LoVo (cell line): ENCODE measurements at regions not wholly inside any gene's neighbourhood (a gene's known extent, or its start where the extent isn't known, plus 50 kb on each side); places are given as distances from the start of the nearest gene placed in this dataset.
"Not testable (repeated sequence)": the region's sequence is repeated elsewhere in the genome, so short reads cannot be mapped to it uniquely, and the experiment has no call there.

Experiments used
- DNase-seq: peaks from one replicate; pipeline ENCODE4 v3.0.0-alpha.2; 2016; ENCODE audit warnings: low spot score

- DNase-seq = no peak
These were observed 624.8 kb upstream of the PTCHD4 start for GRCh38 chr6:48735846-48736245.

GRCh38 chr6:48733581-48733980 lies 622.6 kb upstream of the PTCHD4 start:
- no peak for DNase-seq

- no peak for DNase-seq
These were observed 603.7 kb upstream of the PTCHD4 start for GRCh38 chr6:48714699-48715098.

- DNase-seq = no peak
These were observed 603.3 kb upstream of the PTCHD4 start for GRCh38 chr6:48714250-48714649.

- no peak for DNase-seq
These were observed 602.6 kb upstream of the PTCHD4 start for GRCh38 chr6:48713612-48714011.

- DNase-seq = no peak
These were observed 595.3 kb upstream of the PTCHD4 start for GRCh38 chr6:48706310-48706709.

GRCh38 chr6:48701572-48701971 lies 590.6 kb upstream of the PTCHD4 start:
- no peak for DNase-seq

GRCh38 chr6:48695872-48696271 lies 584.9 kb upstream of the PTCHD4 start:
- no peak for DNase-seq

GRCh38 chr6:48691420-48691819 lies 580.4 kb upstream of the PTCHD4 start:
- DNase-seq = no peak

GRCh38 chr6:48689498-48689897 lies 578.5 kb upstream of the PTCHD4 start:
- DNase-seq = no peak

- DNase-seq = no peak
These were observed 567.4 kb upstream of the PTCHD4 start for GRCh38 chr6:48678390-48678789.

GRCh38 chr6:48671505-48671904 lies 560.5 kb upstream of the PTCHD4 start:
- no peak for DNase-seq

- DNase-seq = no peak
These were observed 559.5 kb upstream of the PTCHD4 start for GRCh38 chr6:48670546-48670945.

- no peak for DNase-seq
These were observed 556.8 kb upstream of the PTCHD4 start for GRCh38 chr6:48667797-48668196.

GRCh38 chr6:48664826-48665225 lies 553.8 kb upstream of the PTCHD4 start:
- no peak for DNase-seq

- no peak for DNase-seq
These were observed 547.9 kb upstream of the PTCHD4 start for GRCh38 chr6:48658915-48659314.

- DNase-seq = no peak
These were observed 530.5 kb upstream of the PTCHD4 start for GRCh38 chr6:48641544-48641943.

- DNase-seq = not testable (repeated sequence)
These were observed 527.8 kb upstream of the PTCHD4 start for GRCh38 chr6:48638796-48639195.

GRCh38 chr6:48630511-48630910 lies 519.5 kb upstream of the PTCHD4 start:
- DNase-seq = no peak

- DNase-seq = no peak
These were observed 517.3 kb upstream of the PTCHD4 start for GRCh38 chr6:48628316-48628715.

- no peak for DNase-seq
These were observed 515.4 kb upstream of the PTCHD4 start for GRCh38 chr6:48626421-48626820.

- no peak for DNase-seq
These were observed 513.6 kb upstream of the PTCHD4 start for GRCh38 chr6:48624631-48625030.

- DNase-seq = no peak
These were observed 508.8 kb upstream of the PTCHD4 start for GRCh38 chr6:48619771-48620170.

- no peak for DNase-seq
These were observed 504.0 kb upstream of the PTCHD4 start for GRCh38 chr6:48615041-48615440.

- no peak for DNase-seq
These were observed 503.3 kb upstream of the PTCHD4 start for GRCh38 chr6:48614326-48614725.
